GM21576 (cell line): ENCODE measurements at regions not wholly inside any gene's neighbourhood (a gene's known extent, or its start where the extent isn't known, plus 50 kb on each side); places are given as distances from the start of the nearest gene placed in this dataset.
"Not testable (repeated sequence)": the region's sequence is repeated elsewhere in the genome, so short reads cannot be mapped to it uniquely, and the experiment has no call there.

Source experiments
- ATAC-seq: cut with Tn5 transposase; IDR thresholded peaks from one replicate; pipeline ENCODE4 v1.9.1; 2021; ENCODE audit warnings: mild to moderate bottlenecking, moderate library complexity; ENCODE audit not compliant: unreplicated experiment

DNA sequence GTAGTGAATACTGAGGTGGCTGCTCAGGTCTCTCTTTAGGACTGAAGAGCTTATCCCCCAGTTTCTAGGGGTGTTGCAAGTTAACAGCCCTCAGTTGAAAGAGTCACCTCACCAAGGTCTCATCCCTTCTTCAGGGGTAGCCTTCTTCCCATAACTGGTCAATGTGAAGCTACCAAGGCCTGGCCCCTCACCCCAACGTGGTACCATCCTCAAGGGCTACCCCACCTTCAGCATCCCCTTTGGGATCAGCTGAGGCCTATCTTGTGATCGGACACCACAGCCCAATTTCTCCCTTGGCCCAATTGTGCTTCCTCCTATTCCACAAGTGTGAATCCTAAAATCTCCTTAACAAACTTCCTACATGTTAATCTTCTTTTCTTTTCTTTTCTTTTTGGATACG, 289.5 kb upstream of the MKLN1 start:
- ATAC-seq: no peak

GRCh38 chr7:131039355-131039762, 288.3 kb upstream of the MKLN1 start:
- no peak for ATAC-seq

DNA sequence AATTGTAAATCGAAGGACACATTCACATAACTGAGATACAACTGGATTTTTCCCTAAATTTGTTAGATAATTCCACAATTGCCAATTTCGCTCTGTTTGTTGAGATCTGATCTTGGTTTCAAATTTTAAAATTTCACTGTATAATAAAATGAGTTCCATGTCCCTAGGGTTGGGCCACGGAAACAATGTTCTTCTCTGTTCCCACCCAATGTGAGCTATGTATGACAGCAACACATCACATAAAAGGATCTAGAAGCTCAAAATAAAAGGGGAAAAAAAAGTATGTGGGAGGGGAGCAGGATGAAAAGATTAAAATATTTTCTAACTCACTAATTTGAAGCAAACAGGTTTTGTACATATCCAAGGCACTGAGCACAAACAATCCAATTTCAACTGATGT, 287.8 kb upstream of the MKLN1 start:
- no peak for ATAC-seq

- ATAC-seq: no peak
Measured at GRCh38 chr7:131040467-131040932, 287.2 kb upstream of the MKLN1 start.

DNA sequence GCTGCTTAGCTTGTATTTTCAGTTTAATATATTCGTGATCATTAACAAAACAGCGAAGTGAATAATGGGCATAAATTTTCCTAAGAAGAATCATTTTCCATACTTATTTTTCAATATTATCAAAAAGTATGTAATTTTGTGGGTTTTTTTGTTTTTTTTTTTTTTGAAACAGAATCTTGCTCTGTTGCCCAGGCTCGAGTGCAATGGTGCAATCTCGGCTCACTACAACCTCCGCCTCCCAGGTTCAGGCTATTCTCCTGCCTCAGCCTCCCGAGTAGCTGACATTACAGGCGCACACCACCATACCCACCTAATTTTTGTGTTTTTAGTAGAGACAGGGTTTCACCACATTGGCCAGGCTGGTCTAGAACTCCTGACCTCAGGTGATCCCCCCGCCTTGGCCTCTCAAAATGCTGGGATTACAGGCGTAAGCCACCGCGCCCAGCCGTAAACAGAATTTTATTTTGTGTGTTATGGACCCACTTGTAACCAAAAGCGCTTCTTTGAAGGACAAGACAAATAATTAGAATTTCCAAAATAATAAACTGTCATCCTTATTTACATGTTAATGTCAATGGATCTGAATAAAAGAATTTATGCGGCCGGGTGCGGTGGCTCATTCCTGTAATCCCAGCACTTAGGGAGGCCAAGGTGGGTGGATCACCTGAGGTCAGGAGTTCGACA, 286.5 kb upstream of the MKLN1 start:
- ATAC-seq: not testable (repeated sequence)

DNA sequence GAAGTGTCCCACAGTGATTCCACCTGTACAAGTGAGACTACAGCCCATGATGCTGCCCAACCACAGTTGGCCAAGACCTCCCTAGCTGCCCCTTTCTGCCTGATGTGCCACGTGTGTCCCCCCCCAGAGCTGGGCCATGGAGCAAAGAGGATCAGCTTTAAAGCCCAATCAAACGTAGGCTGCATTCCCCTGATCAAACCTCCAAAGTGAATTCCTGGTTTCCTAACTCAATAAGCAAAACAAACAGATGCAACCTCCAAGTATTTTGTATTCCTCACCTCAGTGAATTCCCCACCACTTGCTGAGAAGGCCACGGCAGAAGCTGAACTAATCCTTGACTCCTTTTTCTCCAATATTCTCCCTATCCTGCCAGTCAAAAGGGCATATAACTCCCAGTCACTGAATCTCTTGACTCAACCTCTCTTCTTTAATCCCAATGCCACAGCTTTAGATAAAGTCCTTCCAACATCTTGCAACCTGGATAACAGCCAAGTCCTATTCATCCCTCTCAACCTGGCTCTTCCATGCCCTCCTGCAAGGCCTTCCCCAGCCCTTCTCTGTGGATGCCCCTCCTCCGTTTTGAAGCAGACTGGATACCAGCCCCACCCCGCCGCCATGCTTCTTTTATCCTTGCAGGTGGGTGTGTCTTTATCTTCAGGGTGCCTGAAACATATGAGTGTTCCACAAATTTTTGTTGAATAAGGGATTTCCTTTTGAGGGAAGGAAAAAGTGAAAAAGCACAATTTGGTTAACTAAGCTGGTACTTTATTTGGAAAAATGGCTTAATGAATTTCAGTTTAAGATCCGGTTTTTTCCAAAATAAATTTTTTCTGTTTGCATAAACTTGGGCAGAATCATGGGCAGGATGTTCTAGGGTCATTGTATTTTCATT, 285.2 kb upstream of the MKLN1 start:
- no peak for ATAC-seq

DNA sequence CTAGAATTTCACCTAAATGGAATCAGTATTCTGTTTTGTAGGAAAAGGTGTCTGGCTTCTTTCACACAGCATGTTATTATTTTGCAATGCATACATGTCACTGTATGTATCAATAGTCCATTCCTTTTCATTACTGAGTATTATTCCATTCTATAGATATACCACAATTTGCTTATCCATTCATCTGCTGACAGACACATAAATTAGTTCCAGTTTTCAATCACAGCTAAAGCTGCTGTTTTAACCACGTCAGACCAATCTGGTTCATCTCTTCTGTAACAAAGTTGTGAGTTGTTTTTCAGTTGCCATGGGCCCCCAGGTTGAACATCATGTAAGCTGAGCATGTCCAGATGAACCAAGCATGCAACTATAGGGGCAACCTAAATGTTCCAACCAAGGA, 282.1 kb upstream of the MKLN1 start:
- no peak for ATAC-seq

DNA sequence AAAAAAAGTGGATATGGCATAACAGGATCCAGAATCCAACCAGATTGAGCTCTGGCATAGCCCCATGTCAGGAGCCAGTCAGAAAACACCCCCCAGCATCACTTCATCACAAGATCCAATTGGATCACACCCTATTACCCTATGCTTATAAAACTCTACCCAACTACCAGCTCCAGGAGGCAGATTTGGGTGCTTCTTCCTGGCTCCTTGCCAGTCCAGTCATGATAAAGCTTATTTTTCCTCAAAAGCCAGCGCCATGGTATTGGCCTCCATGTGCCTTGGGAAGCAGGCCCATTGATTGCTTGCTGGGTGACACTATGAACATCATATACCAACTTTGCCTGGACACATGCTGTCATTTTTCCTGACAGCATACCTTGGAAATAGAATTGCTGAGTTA, 281.4 kb upstream of the MKLN1 start:
- no peak for ATAC-seq

DNA sequence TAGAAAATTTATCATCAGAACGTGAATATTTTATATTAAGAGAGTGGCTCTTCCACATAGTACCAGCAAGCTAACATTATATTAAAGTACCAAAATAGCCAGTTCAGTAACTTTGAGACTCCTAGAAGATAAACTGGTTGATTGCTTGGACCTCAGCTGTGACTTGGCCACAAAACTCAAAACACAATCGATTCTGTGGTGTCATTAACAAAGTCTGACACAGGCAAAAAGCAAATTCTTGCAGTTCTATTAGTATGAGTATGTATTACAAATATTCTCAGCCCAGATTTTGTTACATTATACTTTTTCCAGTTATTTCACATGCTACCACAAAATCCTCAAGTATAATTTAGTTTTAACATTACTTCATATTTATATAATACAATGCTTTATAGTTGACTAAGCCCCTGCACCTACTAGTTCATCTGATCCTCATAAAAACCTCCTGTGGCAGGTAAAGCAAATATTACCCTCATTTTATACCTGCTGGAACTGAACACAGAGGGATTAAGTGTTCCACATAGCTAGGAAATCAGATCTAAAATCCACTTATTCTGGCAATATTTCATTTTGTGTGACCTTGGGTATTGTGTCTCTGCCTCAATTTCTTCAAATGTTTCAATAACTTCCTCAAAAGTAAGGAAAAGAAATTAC, 279.9 kb upstream of the MKLN1 start:
- ATAC-seq: no peak

DNA sequence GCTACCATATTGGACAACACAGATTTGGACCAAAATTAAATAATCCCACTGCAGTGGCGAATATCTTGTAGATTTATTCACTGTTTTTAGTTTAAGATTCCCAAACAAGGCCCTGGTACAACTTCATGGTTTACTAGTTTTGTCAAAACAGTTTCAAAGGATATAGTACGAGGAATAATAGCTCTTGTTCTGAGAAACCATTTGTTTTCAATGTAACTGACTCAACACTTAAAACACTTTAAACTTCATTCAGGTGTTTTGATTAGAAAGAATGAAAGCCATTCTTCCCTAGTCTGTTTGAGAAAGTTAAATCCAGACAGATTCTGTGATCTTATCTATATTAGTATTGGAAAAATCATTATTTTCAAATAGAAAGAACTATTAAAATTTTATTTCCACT, 276.4 kb upstream of the MKLN1 start:
- no peak for ATAC-seq

GRCh38 chr7:131052285-131052904, 275.3 kb upstream of the MKLN1 start:
- no peak for ATAC-seq

- ATAC-seq: no peak
Measured at GRCh38 chr7:131056007-131056406, 271.7 kb upstream of the MKLN1 start.

DNA sequence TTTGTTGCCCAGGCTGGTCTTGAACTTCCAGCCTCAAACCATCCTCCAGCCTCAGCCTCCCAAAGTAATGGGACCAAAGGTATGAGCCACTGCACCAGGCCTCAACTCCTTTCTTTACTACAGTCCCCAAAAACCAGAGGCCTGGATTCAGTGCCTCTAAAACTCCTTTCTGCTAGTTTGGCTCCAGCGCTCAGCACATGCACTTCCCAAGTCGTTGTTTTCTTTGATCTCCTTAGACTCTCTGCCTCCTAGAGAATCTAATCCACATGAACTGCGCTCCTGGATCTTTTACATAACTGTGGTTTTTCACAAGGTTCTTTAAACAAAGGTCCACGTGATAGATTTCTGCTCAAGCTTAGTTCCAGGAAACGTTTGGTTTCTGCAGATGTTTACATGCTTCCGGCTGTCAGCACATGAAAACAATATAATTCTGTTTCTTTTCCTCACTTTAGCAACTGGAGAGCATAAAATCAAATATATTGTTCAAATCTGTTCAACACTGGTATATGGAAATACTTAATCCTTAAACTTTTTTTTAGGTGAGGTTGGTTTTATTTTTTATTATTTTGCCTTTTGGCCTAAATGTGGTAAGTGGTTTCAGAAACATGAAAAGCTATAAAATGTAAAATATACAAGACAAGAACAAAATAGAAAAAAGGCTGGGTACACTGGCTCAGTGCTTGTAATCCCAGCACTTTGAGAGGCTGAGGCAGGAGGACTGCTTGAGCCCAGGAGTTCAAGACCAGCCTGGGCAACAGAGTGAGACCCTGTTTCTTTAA, 270.5 kb upstream of the MKLN1 start:
- peak; percentile 80 for ATAC-seq

- peak; percentile 33 for ATAC-seq
Measured at GRCh38 chr7:131057794-131058070, 269.9 kb upstream of the MKLN1 start.

DNA sequence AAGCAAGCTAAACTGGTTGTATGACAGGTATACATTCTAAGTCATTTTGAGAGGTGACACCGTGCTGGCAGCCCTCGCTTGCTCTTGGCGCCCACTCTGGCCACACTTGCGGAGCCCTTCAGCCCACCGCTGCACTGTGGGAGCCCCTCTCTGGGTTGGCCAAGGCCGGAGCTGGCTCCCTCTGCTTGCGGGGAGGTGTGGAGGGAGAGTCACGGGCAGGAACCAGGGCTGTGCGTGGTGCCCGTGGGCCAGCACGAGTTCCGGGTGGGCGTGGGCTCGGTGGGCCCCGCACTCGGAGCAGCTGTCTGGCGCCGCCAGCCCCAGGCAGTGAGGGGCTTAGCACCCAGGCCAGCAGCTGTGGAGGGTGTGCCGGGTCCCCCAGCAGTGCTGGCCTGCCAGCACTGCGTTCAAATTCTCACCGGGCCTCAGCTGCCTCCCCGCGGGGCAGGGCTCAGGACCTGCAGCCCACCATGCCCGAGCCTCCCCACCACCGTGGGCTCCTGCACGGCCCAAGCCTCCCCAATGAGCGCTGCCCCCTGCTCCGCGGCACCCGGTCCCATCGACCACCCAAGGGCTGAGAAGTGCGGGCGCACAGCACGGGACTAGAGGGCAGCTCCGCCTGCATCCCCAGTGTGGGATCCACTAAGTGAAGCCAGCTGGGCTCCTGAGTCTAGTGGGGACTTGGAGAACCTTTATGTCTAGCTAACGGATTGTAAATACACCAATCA, 269.0 kb upstream of the MKLN1 start:
- ATAC-seq: not testable (repeated sequence)

GRCh38 chr7:131059401-131059800, 268.3 kb upstream of the MKLN1 start:
- not testable (repeated sequence) for ATAC-seq

DNA sequence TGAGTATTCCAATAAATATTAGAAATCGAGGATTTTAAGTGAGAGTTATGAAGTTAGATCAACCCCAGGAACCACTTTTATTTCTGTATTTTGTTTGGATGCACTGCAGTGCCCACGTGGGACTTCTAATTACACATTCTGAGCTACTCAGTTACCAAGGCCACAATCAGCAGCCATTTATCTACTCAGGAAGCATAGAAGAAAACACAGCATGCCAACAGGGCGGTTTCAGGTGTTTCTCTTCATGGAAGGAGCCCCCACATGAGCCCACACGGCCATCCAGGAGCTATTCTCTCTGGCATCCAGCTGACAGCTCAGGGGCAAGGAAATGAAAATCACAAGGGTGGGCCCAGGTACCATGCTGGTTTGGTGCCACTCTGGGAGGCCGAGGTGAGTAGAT, 266.5 kb upstream of the MKLN1 start:
- no peak for ATAC-seq

- ATAC-seq: no peak
Measured at GRCh38 chr7:131061818-131062217, 265.9 kb upstream of the MKLN1 start.

- ATAC-seq: no peak
Measured at GRCh38 chr7:131066635-131067034, 261.0 kb upstream of the MKLN1 start.

DNA sequence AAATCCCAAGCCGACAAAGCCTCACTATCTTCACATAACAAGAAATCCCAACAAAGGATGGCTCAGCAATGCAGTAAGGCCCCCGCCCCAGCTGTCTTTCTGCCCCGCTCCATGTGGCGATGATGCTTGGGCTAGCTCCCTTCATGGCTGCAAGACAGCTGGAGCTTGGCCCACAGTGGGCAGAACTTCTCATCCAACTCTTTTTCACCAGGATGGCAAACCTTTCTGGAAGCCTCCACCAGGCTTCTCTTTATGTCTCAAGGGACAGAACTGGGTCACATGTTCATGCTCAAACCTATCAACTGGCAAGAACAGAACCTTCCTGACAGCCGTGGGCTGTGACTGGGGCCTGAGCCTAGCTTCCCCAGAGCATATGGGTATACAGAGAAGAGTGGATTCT, 260.5 kb upstream of the MKLN1 start:
- ATAC-seq: no peak
